Pancreas (tissue), 10 donors: ENCODE measurements at regions not wholly inside any gene's neighbourhood (a gene's known extent, or its start where the extent isn't known, plus 50 kb on each side); places are given as distances from the start of the nearest gene placed in this dataset.

Source experiments
- ATAC-seq, 4 donors: fragments of 200-7000 bp; cut with Tn5 transposase; one replicate each; pipeline versions ENCODE4 v1.8.0 to v1.9.1; 2020; ENCODE audit warnings: mild to moderate bottlenecking in 4 of 4, moderate library complexity in 4 of 4
- DNase-seq, 6 donors: peaks; one replicate each; pipeline ENCODE4 v3.0.0-alpha.2; 2020
- FAIRE-seq: peaks from 2 replicates; lab custom pipeline; 2012; peaks lifted over from hg19 to GRCh38; lab: Jason Lieb, UNC
- H3K27ac ChIP-seq, 4 donors: fragments of 200-600 bp; sonication (generic); 1 replicate in 3 of 4; 2 replicates in 1 of 4; pipeline versions ENCODE4 v1.5.0 to v1.8.0; 2020
- H3K27me3 ChIP-seq, 4 donors: fragments of 200-600 bp; one replicate each; pipeline ENCODE4 v1.8.0; 2021
- H3K36me3 ChIP-seq, 3 donors: fragments of 200-600 bp; sonication (generic) in 1 of 3; one replicate each; pipeline versions ENCODE4 v1.5.0 to v1.8.0; 2020 to 2021
- H3K4me1 ChIP-seq, 3 donors: fragments of 200-600 bp; one replicate each; pipeline ENCODE4 v1.8.0; 2021
- H3K4me3 ChIP-seq, 4 donors: fragments of 200-600 bp; sonication (generic) in 2 of 4; one replicate each; pipeline versions ENCODE4 v1.5.0 to v1.8.0; 2020 to 2021
- H3K9me3 ChIP-seq, 4 donors: fragments of 200-600 bp; one replicate each; pipeline ENCODE4 v1.8.0; 2021
- WGBS, 2 donors: extraction: QIAGEN DNeasy Blood & Tissue Kit; methylation state at CpG; one replicate each; pipeline ENCODE4 v1.1.7; 2013; 5-methylcytosine and 5-hydroxymethylcytosine counted together
- intact Hi-C, 3 donors: fragments of 100-400 bp; cut with DNase I; formaldehyde crosslinking; loops; one replicate each; pipeline versions ENCODE4 v1.11.1 to v1.14.2; 2022
- TF ChIP-seq, protein P1 (sequence below), 4 donors: fragments of 200-600 bp; sonication (generic) in 3 of 4; IDR thresholded peaks; one replicate each; pipeline versions ENCODE4 v1.5.0 to v1.8.0; 2021; ENCODE audit warnings: antibody characterized with exemption in 4 of 4
- donor health status: healthy with polysubstance abuse.
- donor health status: DM: no; HTN: no; CAD: no; lungs with moderate emphysema.
- donor health status: DM: no; HTN: no; CAD: no.
- donor health status: control.
- donor health status: control.
- donor health status: Bipolar disorder and iron deficiency.
- donor health status: DM: yes; HTN: yes; CAD: no.
- donor health status: DM: no; HTN: no; CAD: no.
- donor health status: DM: no; HTN: no; CAD: no.
- donor health status: DM: yes; HTN: yes; CAD: no.

DNA sequence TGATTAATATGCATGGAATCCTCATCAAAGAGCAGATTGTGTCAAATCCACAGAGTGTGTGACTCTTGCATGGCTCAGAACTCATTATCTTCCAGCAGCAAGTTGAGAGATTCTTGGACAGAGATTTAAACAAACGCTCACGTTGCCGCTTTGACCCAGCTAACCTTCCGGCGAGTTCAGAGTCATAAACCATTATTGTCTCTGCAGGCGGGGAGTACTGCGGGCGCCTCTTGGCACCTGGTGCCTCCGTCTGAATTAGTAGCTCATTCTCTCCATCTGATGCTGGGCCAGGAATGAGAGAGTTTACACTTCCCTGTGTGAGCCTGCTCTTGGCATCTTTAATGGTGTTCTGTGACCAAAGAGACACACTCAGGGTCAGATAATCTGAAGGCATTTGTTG, 138.6 kb upstream of the WSCD1 start:
- no peak for FAIRE-seq

DNA sequence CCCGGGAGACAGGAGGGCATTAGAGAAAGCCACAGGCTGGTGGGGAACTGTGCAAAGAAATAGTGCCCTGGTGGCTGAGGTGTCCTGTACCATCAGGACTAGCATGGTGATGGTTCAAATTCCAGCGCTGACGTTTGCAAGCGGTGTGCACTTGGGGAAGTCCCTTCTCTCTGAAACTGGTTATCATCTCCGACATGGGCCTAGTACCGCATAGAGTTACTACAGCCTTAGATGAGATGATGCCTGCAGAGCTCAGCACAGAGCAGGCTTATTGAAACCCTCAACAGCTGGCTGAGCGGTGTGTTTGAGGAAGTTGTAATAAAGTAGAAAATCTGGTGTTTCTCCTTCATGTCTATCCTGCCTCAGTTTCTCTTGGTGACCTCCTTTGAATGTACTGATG, 136.7 kb upstream of the WSCD1 start:
- H3K27ac ChIP-seq: no peak overlapping the region
- FAIRE-seq (no peak), DNase-seq (no peak), ATAC-seq (no peak)
- H3K4me3 ChIP-seq: no peak overlapping the region
- WGBS, 2 donors: 56 to 59% methylated on average over 7 of the region's 7 CpGs
- no peaks in the 10 kb centered on the region for H3K27me3 ChIP-seq
- intact Hi-C loops: no loop called here
- no peaks in the 10 kb centered on the region for H3K9me3 ChIP-seq
- TF ChIP-seq, protein P1, sequence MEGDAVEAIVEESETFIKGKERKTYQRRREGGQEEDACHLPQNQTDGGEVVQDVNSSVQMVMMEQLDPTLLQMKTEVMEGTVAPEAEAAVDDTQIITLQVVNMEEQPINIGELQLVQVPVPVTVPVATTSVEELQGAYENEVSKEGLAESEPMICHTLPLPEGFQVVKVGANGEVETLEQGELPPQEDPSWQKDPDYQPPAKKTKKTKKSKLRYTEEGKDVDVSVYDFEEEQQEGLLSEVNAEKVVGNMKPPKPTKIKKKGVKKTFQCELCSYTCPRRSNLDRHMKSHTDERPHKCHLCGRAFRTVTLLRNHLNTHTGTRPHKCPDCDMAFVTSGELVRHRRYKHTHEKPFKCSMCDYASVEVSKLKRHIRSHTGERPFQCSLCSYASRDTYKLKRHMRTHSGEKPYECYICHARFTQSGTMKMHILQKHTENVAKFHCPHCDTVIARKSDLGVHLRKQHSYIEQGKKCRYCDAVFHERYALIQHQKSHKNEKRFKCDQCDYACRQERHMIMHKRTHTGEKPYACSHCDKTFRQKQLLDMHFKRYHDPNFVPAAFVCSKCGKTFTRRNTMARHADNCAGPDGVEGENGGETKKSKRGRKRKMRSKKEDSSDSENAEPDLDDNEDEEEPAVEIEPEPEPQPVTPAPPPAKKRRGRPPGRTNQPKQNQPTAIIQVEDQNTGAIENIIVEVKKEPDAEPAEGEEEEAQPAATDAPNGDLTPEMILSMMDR (IDR thresholded peaks at IDR 0.05): no peak
- H3K36me3 ChIP-seq: no peaks in the 10 kb centered on the region
- H3K4me1 ChIP-seq: no peaks in the 10 kb centered on the region

More for the DNA sequence above, 138.6 kb upstream of the WSCD1 start:
- intact Hi-C loops: no loop called here
- 33 to 34% methylated on average over 9 of the region's 9 CpGs for WGBS, 2 donors
- DNase-seq: no peak
- no peaks in the 10 kb centered on the region for H3K4me1 ChIP-seq
- ATAC-seq: no peak
- H3K4me3 ChIP-seq: no peak overlapping the region
- H3K9me3 ChIP-seq: no peaks in the 10 kb centered on the region
- no peaks in the 10 kb centered on the region for H3K36me3 ChIP-seq
- no peaks in the 10 kb centered on the region for H3K27me3 ChIP-seq
- H3K27ac ChIP-seq: no peak overlapping the region
- TF ChIP-seq, protein P1 (IDR thresholded peaks at IDR 0.05): no peak

DNA sequence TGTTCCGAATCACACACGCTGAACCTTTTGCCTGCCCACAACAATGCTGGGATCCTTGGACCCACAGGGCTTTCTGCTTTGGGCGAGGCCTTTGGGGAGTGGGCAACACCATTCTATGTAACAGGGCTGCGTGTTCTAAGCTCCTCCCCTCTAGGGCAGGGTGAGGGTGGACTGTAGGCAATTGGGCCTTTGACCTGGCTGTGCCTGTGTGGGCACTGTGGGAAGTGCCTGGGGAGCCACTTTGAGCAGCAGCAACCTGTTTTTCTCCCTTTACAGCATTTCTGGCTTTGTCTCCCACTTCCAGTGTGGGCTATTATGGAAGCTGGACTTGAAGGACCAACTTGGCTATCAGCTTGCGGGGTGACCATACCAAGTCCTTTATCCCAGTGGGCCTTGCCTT, 128.9 kb upstream of the WSCD1 start:
- H3K36me3 ChIP-seq: no peaks in the 10 kb centered on the region
- DNase-seq: no peak
- no peaks in the 10 kb centered on the region for H3K9me3 ChIP-seq
- TF ChIP-seq, protein P1 (IDR thresholded peaks at IDR 0.05): no peak
- 62 to 86% methylated on average over 5 of the region's 5 CpGs for WGBS, 2 donors
- H3K27ac ChIP-seq: no peak overlapping the region
- FAIRE-seq: no peak
- intact Hi-C loops: no loop called here
- H3K27me3 ChIP-seq: peaks cover 0 to 4% (median 0%) of the 10 kb centered on the region in 4 donors
- H3K4me3 ChIP-seq: no peak overlapping the region
- no peak for ATAC-seq
- H3K4me1 ChIP-seq: no peaks in the 10 kb centered on the region

GRCh38 chr17:5942687-5943086, 127.5 kb upstream of the WSCD1 start:
- FAIRE-seq: no peak
- DNase-seq: no peak
- TF ChIP-seq, protein P1 (IDR thresholded peaks at IDR 0.05): no peak

DNA sequence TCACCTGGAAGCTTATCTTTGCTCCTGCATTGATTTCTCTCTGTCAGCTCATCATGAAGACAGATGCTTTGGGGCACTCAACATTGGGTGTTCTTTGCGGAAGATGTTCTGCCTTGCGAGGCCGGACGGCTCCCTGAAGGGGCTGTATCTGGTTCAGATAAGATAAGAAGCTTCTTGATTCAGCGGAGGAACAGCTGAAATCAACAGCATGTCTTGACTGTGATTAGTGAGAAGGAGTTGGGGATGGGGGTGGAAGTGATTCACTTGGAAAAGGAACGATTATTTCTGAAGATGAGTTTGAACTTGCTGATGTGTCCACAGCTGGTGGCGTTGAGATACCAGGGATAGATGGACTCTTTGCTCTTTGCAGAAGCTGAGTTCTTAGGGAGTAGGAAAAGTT, 126.9 kb upstream of the WSCD1 start:
- no peak for FAIRE-seq
- no peak for ATAC-seq
- intact Hi-C loops: no loop called here
- no peak for DNase-seq
- peaks cover 0 to 4% (median 0%) of the 10 kb centered on the region in 4 donors for H3K27me3 ChIP-seq
- H3K9me3 ChIP-seq: no peaks in the 10 kb centered on the region
- WGBS, 2 donors: 6 to 10% methylated on average over 7 of the region's 7 CpGs
- no peak overlapping the region for H3K27ac ChIP-seq
- H3K36me3 ChIP-seq: no peaks in the 10 kb centered on the region
- H3K4me1 ChIP-seq: no peaks in the 10 kb centered on the region
- no peak overlapping the region for H3K4me3 ChIP-seq
- TF ChIP-seq, protein P1 (IDR thresholded peaks at IDR 0.05): no peak

More at GRCh38 chr17:5942687-5943086, 127.5 kb upstream of the WSCD1 start:
- Histone ChIP-seq H3K27ac (no peak overlapping the region), H3K4me3 (no peak overlapping the region), H3K4me1 (no peaks in the 10 kb centered on the region), H3K9me3 (no peaks in the 10 kb centered on the region), H3K27me3 (peaks cover 0 to 4% (median 0%) of the 10 kb centered on the region in 4 donors), H3K36me3 (no peaks in the 10 kb centered on the region)
- no peak for ATAC-seq
- WGBS, 2 donors: 30 to 41% methylated on average over 7 of the region's 7 CpGs
- intact Hi-C loops: no loop called here
